ENCODE measurements at regions not wholly inside any gene's neighbourhood (a gene's known extent, or its start where the extent isn't known, plus 50 kb on each side); places are given as distances from the start of the nearest gene placed in this dataset.

DNA sequence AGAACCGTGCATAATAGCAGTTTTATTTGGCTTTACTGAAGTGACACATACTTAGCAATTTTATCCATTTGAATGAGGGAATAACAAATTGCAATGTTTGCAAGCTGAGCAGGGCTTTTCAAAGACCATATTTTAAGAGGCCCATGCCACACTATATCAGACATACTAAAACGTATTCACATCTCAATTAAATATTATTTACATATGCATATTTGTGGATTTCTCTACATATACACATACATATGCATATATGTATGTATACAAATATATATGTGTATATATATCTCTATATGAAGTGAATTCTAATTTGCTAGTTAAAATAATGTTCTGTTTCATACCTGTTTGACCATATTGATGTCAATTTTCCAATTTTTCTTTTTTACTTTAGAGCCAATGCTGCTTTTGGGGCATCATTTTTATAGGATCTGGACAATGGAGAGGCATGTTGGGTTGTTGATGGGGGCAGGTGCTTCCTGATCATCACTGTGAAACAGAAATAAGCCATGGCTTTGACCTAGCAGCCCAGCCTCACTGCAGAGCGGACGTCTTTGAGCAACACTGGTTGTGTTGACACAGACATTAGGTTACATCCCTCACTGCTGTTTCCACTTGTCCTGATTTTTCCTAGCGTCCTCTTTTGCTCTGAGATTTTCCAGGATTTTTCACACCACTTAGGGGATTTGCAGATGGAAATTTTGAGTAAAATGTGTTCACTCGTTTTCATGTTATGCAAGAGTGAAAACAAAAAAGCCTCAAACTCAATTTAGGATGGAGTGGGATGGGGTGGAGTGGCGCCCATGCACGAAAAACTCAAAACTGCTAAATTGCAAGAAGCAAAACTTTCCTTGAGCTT lies 56.9 kb downstream of the RDH14 start:
- DNase-seq (no peak), ATAC-seq (no peak)
- no peak overlapping the region for H3K4me3 Mint-ChIP-seq
- peaks cover 13 to 23% (median 17%) of the 10 kb centered on the region in 5 donors for H3K27me3 Mint-ChIP-seq
- H3K27ac Mint-ChIP-seq: no peak overlapping the region
- H3K9me3 Mint-ChIP-seq: no peaks in the 10 kb centered on the region
- POLR2A ChIA-PET: no interaction called here
- H3K4me1 Mint-ChIP-seq: peaks cover 0 to 1% (median 0%) of the 10 kb centered on the region in 4 donors
- H3K36me3 Mint-ChIP-seq: no peaks in the 10 kb centered on the region

DNA sequence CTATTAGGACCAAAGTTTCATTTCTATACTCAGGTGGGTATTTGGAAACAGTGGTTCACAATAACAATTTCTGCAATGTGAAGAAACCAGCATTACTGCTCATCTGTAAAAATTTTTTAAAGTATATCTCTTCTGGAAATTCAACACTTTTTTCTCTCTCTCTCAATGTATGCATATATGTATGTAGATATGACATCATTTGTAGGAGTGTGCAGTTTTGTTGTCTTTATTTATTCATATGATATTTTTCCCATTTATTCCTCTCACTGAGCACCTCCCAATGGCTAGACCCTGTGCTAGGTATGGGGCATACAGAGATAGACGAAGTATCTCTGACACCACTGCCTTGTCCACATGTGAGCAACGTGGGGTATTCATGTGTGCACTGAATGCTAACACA lies 58.3 kb downstream of the RDH14 start:
- Mint-ChIP-seq H3K4me3 (no peak overlapping the region), H3K36me3 (no peaks in the 10 kb centered on the region), H3K4me1 (no peaks in the 10 kb centered on the region), H3K9me3 (no peaks in the 10 kb centered on the region), H3K27me3 (peaks cover 13 to 20% (median 18%) of the 10 kb centered on the region in 5 donors), H3K27ac (no peak overlapping the region)
- POLR2A ChIA-PET: no interaction called here
- ATAC-seq (no peak), DNase-seq (no peak)

DNA sequence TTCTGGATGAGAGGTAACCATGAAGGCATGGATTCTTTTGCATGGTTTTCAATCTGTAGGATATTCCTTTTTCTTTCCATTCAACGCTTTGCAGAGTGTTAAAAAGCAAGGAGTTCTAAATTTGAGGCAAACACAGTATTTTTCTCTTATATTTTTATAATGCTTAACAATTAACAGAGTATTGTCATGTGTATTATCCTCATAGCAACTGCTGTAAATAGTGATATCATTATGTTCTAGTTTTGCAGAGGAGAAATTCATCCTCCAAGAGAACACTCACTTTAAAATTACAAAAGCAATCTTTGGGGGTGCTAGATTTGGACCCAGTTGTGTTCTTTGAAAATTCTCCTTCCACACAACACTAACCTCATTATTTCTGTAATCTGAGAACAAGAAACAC lies 58.7 kb downstream of the RDH14 start:
- DNase-seq (no peak), ATAC-seq (no peak)
- Mint-ChIP-seq H3K27me3 (peaks cover 16 to 22% (median 20%) of the 10 kb centered on the region in 5 donors), H3K4me3 (no peak overlapping the region), H3K36me3 (no peaks in the 10 kb centered on the region), H3K9me3 (no peaks in the 10 kb centered on the region), H3K27ac (no peak overlapping the region), H3K4me1 (no peaks in the 10 kb centered on the region)
- POLR2A ChIA-PET: no interaction called here

DNA sequence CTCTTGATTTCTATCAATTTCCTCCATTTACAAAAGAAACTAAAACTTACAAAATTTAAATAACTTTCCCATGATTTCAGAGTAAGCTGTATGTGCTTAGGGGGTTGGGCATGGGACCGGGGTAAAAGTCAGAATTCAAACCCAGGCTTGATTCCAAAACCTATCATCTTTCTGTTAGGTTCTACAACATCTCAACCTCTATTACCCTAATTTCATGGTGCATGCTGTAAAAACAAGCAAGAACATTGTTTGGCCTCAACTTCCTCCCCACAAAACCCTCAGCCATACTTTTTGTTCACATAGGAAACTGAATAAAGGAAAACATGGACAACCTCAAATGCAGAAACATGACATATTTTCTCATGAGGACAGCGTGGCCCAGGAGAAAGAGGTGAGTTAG lies 59.3 kb downstream of the RDH14 start:
- DNase-seq (no peak), ATAC-seq (no peak)
- Mint-ChIP-seq H3K4me1 (no peaks in the 10 kb centered on the region), H3K36me3 (no peaks in the 10 kb centered on the region), H3K4me3 (no peak overlapping the region), H3K27ac (no peak overlapping the region), H3K27me3 (peaks cover 20 to 26% (median 22%) of the 10 kb centered on the region in 5 donors), H3K9me3 (no peaks in the 10 kb centered on the region)
- POLR2A ChIA-PET: no interaction called here

DNA sequence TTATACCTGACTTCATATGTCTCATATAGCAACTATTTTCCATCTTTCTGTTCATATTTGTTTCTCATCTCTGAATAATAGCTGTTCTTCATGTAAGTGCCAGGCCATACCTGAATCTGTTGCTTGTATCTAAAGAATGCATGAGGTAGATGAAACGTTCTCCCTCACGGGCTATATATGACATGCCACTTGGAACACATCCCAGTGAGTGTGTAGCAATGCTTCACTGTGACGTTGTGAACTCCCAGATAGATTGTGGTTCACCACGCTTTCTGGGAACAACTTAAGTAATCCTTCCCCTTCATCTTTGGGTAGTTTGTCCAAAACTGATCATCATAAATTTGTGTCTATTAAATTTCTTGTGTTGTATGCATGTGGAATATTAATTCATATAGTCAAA lies 60.1 kb downstream of the RDH14 start:
- H3K4me1 Mint-ChIP-seq: no peaks in the 10 kb centered on the region
- POLR2A ChIA-PET: interaction anchor here (0.6 kb wide), 1 partner anchor 375 kb away, joined by 4 read pairs; no protein-coding TSS in a partner anchor
- H3K27me3 Mint-ChIP-seq: peaks cover 18 to 26% (median 19%) of the 10 kb centered on the region in 5 donors
- ATAC-seq (no peak), DNase-seq (no peak)
- no peak overlapping the region for H3K4me3 Mint-ChIP-seq
- H3K36me3 Mint-ChIP-seq: no peaks in the 10 kb centered on the region
- no peaks in the 10 kb centered on the region for H3K9me3 Mint-ChIP-seq
- no peak overlapping the region for H3K27ac Mint-ChIP-seq

DNA sequence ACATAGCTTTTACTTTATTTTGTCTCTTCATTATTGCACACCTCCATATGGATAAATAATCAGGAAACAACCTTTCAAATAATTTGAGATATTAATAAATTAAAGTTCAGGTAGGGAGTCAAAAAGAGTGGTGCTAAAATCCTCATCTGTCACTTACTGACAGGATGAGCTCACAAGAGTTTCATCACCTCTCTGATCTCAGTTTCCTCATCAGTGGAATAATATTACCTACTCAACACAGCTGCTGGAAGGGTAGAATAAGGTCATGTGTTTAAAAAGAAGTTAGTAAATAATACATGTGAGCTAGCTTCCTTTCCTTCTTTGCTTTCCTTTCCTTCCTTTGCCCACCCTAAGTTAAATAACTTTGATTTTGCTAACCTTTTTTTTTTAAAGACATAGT lies 61.9 kb downstream of the RDH14 start:
- POLR2A ChIA-PET: no interaction called here
- H3K27me3 Mint-ChIP-seq: peaks cover 13 to 35% (median 24%) of the 10 kb centered on the region in 5 donors
- H3K4me1 Mint-ChIP-seq: no peaks in the 10 kb centered on the region
- H3K4me3 Mint-ChIP-seq: no peak overlapping the region
- no peak for ATAC-seq
- no peaks in the 10 kb centered on the region for H3K36me3 Mint-ChIP-seq
- no peaks in the 10 kb centered on the region for H3K9me3 Mint-ChIP-seq
- no peak for DNase-seq
- no peak overlapping the region for H3K27ac Mint-ChIP-seq

DNA sequence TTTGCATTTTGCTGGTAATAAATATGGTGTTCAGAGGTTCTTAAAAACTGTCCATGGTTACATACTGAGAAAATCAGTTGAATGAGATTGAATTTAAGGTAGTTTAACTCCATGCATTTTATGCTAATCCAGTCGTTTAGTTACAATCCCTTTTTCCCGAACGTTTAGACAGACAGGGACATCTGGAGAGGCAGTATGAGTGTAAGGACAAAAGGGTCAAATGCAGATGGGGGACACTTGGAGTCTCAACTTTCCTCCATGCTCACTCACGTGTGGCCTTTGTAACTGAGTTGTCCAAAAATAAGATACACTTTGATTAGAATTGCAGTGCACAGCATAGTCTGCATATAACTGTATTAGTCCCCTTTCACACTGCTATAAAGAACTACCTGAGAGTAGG lies 63.9 kb downstream of the RDH14 start:
- H3K9me3 Mint-ChIP-seq: no peaks in the 10 kb centered on the region
- peaks cover 14 to 41% (median 32%) of the 10 kb centered on the region in 5 donors for H3K27me3 Mint-ChIP-seq
- no peak overlapping the region for H3K4me3 Mint-ChIP-seq
- H3K4me1 Mint-ChIP-seq: no peaks in the 10 kb centered on the region
- H3K36me3 Mint-ChIP-seq: no peaks in the 10 kb centered on the region
- no peak for ATAC-seq
- no peak overlapping the region for H3K27ac Mint-ChIP-seq
- DNase-seq: no peak
- POLR2A ChIA-PET: interaction anchor here (0.6 kb wide), 1 partner anchor 1726 kb away, joined by 3 read pairs; no protein-coding TSS in a partner anchor

DNA sequence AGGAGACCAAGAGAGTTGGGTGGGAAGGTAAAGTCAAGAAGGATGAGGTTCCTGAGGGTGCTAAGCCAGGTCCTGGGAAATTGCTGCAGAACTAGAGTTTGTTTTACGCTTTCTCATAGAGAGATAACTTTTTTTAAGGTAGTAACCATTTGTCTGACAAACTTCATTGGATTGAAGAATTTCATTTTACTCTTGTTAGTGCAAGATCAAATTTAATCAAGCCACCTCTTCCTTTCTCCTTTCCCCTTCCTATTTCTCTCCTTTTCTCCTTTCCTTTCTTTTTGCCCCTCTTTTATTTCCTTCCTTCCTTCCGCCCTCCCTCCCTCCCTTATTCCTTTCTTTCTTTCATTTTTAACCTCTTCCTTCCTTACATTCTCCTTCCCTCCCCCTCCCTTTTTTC lies 65.4 kb downstream of the RDH14 start:
- H3K4me1 Mint-ChIP-seq: no peaks in the 10 kb centered on the region
- no peak overlapping the region for H3K4me3 Mint-ChIP-seq
- POLR2A ChIA-PET: no interaction called here
- ATAC-seq: no peak
- H3K9me3 Mint-ChIP-seq: no peaks in the 10 kb centered on the region
- peaks cover 12 to 41% (median 33%) of the 10 kb centered on the region in 5 donors for H3K27me3 Mint-ChIP-seq
- no peaks in the 10 kb centered on the region for H3K36me3 Mint-ChIP-seq
- no peak for DNase-seq
- H3K27ac Mint-ChIP-seq: no peak overlapping the region

DNA sequence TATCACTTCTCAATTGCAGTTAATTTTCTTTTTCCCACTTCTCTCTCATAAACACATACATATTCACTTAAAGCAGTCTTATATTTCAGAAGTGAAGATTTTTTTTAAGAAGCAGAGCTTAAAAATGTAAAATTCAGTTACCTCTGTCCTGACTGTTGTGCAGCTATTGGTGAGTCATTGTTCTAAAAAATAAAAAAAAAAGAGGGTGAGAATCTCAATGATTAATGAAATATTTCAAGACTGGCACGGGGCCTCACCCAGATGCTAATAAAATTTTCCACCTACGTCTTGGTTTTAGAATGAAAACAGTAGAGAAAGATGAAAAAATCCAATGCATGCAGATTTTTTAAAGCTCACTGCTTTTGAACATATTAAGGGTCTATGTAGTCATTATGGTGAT lies 67.7 kb downstream of the RDH14 start:
- peaks cover 14 to 41% (median 34%) of the 10 kb centered on the region in 5 donors for H3K27me3 Mint-ChIP-seq
- POLR2A ChIA-PET: interaction anchor here (0.5 kb wide), 1 partner anchor 414 kb away, joined by 3 read pairs; no protein-coding TSS in a partner anchor
- H3K27ac Mint-ChIP-seq: no peak overlapping the region
- no peak overlapping the region for H3K4me3 Mint-ChIP-seq
- ATAC-seq (no peak), DNase-seq (no peak)
- no peaks in the 10 kb centered on the region for H3K36me3 Mint-ChIP-seq
- no peaks in the 10 kb centered on the region for H3K4me1 Mint-ChIP-seq
- no peaks in the 10 kb centered on the region for H3K9me3 Mint-ChIP-seq

DNA sequence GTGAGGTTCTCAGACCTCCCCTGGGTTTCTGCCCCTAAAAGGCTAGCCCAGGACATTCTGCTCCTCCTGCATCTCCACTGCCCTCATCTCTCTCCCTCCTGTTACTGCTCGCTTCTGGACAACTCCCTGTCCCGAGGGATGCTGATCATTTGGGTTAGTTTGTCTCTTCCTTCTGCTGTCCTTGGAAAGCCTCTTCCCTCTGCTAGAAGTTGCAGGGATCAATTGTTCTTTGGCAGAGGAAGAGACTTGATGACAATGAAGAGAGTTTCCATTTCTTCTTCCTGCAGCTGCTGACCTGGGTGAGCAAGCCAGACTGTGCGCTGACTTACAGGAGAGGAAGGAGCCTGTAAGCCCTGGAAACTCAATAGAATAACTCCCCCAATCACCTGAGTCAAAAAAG lies 68.9 kb downstream of the RDH14 start:
- Mint-ChIP-seq H3K4me3 (no peak overlapping the region), H3K9me3 (no peaks in the 10 kb centered on the region), H3K4me1 (no peaks in the 10 kb centered on the region), H3K27me3 (peaks cover 14 to 34% (median 31%) of the 10 kb centered on the region in 5 donors), H3K36me3 (no peaks in the 10 kb centered on the region), H3K27ac (no peak overlapping the region)
- POLR2A ChIA-PET: no interaction called here
- ATAC-seq (no peak), DNase-seq (no peak)

DNA sequence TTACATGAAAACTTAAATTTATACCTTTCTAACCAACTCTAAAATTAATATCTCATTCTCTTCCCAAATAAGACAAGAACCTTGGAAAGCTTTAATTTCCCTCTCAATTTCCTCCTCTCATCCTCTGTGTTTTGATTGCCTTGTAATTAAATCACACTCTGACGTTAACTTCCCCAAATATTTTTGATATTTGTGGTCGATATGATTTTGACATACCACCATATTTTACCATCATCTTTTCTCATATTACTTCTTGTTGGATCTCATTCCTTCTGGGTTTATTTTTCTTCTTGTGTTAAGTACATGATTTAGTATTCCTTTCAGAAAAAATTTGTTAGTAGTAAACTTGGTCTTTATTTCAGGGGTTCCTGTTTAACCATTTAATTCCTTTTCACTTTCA lies 69.6 kb downstream of the RDH14 start:
- Mint-ChIP-seq H3K27me3 (peaks cover 14 to 29% (median 28%) of the 10 kb centered on the region in 5 donors), H3K4me3 (no peak overlapping the region), H3K9me3 (no peaks in the 10 kb centered on the region), H3K36me3 (no peaks in the 10 kb centered on the region), H3K27ac (no peak overlapping the region), H3K4me1 (no peaks in the 10 kb centered on the region)
- no peak for DNase-seq
- ATAC-seq: no peak
- POLR2A ChIA-PET: no interaction called here

DNA sequence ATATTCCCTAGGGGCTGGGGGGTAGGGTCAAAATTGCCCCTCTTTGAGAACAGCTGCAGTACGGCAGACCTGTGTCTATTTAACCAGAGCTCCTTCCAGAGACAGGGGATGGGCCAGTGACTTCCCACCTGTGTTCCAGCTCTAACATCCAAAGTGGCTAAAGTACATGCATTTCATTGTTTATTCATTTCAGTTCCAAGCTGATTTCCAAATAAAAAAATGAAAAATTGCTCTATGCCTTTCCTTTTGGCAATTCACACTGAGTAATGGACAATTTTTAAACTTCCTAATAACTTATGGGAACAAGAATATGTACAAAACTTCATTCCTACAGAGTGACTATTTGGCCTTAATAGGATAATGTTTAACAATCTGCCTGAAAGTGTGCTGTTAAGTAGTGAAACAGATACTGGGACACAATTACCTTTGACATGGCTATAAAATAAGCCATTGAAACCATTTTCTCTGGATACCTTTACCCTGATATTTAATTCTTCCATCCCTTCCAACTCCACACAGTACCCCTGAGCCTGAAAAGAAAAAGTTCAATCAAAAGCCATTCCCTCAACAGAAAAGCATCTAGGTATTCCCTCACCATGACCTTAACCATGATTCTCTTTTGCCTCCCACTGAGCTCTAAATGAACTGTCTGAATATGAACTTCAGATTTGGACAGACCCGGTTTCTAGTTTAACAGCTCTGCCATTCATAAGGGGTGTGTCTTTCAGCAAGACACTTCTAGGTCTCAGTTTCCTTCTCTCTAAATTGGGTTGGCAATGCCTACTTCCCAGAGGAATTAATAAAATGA lies 73.1 kb downstream of the RDH14 start:
- ATAC-seq (no peak), DNase-seq (no peak)
- no peak overlapping the region for H3K4me3 Mint-ChIP-seq
- H3K9me3 Mint-ChIP-seq: no peaks in the 10 kb centered on the region
- peaks cover 0 to 12% (median 4%) of the 10 kb centered on the region in 5 donors for H3K27me3 Mint-ChIP-seq
- no peaks in the 10 kb centered on the region for H3K36me3 Mint-ChIP-seq
- H3K4me1 Mint-ChIP-seq: no peaks in the 10 kb centered on the region
- POLR2A ChIA-PET: no interaction called here
- H3K27ac Mint-ChIP-seq: no peak overlapping the region

DNA sequence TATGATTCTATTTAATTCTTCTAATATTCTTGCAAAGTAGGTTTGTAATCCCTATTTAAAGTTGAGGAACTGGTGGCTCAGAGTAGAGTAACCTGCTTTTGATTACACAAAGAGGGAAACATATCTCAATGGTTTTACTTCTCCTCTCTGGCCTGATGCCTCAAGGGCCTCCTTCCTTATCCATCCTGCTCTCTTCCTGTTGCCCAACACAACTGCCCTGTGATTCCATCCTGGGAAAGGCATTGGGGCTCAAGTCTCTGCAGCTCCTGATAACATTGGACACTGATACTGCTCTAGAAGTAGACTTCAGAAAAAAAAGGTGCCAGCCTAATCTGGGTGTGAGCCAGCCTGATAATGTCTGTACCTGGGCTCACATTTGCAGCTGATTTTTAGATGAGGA lies 75.8 kb downstream of the RDH14 start:
- Mint-ChIP-seq H3K4me3 (no peak overlapping the region), H3K36me3 (no peaks in the 10 kb centered on the region), H3K27me3 (peaks cover 0 to 7% (median 2%) of the 10 kb centered on the region in 5 donors), H3K9me3 (no peaks in the 10 kb centered on the region), H3K4me1 (no peaks in the 10 kb centered on the region), H3K27ac (no peak overlapping the region)
- ATAC-seq (no peak), DNase-seq (no peak)
- POLR2A ChIA-PET: no interaction called here

Data from naive thymus-derived CD8-positive, alpha-beta T cell (primary cell).